Endothelial cell of umbilical vein (primary cell): ENCODE measurements at regions not wholly inside any gene's neighbourhood (a gene's known extent, or its start where the extent isn't known, plus 50 kb on each side); places are given as distances from the start of the nearest gene placed in this dataset.

ENCODE experiments used
- CTCF ChIP-seq, 2 donors: IDR thresholded peaks; 1 replicate in 1 of 2; 2 replicates in 1 of 2; pipeline ENCODE4 v1.5.1; 2011; ENCODE audit warnings: low read length in 2 of 2, mild to moderate bottlenecking in 2 of 2, moderate library complexity in 2 of 2, control low read depth in 1 of 2, inconsistent platforms in 1 of 2, low read depth in 1 of 2; ENCODE audit not compliant: insufficient read depth in 1 of 2; ENCODE audit errors: extremely low read depth in 1 of 2
- EZH2 ChIP-seq: IDR thresholded peaks from 2 replicates; pipeline ENCODE4 v1.6.1; 2012; ENCODE audit warnings: borderline replicate concordance, low read depth, mild to moderate bottlenecking, moderate library complexity, low read length, inconsistent platforms; ENCODE audit not compliant: severe bottlenecking
- MYC ChIP-seq: IDR thresholded peaks from one replicate; pipeline ENCODE4 v1.6.1; 2011; ENCODE audit warnings: mild to moderate bottlenecking, low read depth, low read length
- POLR2A ChIP-seq: IDR thresholded peaks from 2 replicates; pipeline ENCODE4 v1.6.1; 2012; ENCODE audit warnings: low read depth, mild to moderate bottlenecking, control low read depth, low read length
- POLR2AphosphoS5 ChIP-seq: IDR thresholded peaks from 2 replicates; pipeline ENCODE4 v1.6.1; 2012; ENCODE audit warnings: low read depth, mild to moderate bottlenecking, control low read depth, low read length, moderate library complexity; ENCODE audit not compliant: insufficient read depth

- no peak for TF ChIP-seq CTCF (IDR thresholded peaks at IDR 0.05; ENCODE audit: extremely low read depth in 1 of 2, insufficient read depth in 1 of 2, low read depth in 1 of 2, low read length in 2 of 2)
- TF ChIP-seq EZH2, result no peak
- TF ChIP-seq MYC, result no peak
- TF ChIP-seq POLR2A, result no peak
- no peak for TF ChIP-seq POLR2AphosphoS5
Observed at GRCh38 chr14:40248671-40249070, 816.4 kb upstream of the FBXO33 start.
